ENCODE measurements at regions not wholly inside any gene's neighbourhood (a gene's known extent, or its start where the extent isn't known, plus 50 kb on each side); places are given as distances from the start of the nearest gene placed in this dataset.

DNA sequence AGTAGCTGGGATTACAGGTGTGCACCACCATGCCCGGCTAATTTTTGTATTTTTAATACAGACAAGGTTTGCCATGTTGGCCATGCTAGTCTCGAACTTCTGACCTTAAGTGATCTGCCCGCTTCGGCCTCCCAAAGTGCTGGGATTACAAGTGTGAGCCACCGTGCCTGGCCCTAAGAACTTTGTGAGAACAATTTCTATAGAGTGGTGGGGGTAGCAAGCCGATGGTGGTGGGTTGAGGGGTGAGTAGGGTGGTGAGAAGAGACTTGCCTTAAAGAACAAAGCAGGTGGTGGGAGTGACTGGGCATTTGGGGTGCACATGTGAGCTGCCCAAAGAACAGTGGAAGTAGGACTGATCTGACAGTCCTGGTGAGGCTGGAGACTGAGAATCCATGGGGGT is 76.0 kb upstream of the ASB18 start:
- TF ChIP-seq, protein P1, sequence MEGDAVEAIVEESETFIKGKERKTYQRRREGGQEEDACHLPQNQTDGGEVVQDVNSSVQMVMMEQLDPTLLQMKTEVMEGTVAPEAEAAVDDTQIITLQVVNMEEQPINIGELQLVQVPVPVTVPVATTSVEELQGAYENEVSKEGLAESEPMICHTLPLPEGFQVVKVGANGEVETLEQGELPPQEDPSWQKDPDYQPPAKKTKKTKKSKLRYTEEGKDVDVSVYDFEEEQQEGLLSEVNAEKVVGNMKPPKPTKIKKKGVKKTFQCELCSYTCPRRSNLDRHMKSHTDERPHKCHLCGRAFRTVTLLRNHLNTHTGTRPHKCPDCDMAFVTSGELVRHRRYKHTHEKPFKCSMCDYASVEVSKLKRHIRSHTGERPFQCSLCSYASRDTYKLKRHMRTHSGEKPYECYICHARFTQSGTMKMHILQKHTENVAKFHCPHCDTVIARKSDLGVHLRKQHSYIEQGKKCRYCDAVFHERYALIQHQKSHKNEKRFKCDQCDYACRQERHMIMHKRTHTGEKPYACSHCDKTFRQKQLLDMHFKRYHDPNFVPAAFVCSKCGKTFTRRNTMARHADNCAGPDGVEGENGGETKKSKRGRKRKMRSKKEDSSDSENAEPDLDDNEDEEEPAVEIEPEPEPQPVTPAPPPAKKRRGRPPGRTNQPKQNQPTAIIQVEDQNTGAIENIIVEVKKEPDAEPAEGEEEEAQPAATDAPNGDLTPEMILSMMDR (conservative IDR thresholded peaks at IDR 0.05; ENCODE audit: low read depth, low read length), result no peak
- no peak for TF ChIP-seq EZH2phosphoT487 (IDR thresholded peaks at IDR 0.05; ENCODE audit: borderline replicate concordance, low read length)

Data from PC-3 (cell line).